MM.1S (cell line): ENCODE measurements at regions not wholly inside any gene's neighbourhood (a gene's known extent, or its start where the extent isn't known, plus 50 kb on each side); places are given as distances from the start of the nearest gene placed in this dataset.

ENCODE experiments used
- DNase-seq: peaks from one replicate; pipeline ENCODE4 v3.0.0-alpha.2; 2015
- H2AFZ ChIP-seq: fragments of 300-600 bp; sonication (generic); 2 replicates; pipeline ENCODE4 v1.6.0; 2016; ENCODE audit warnings: antibody characterized with exemption, low read length
- H3F3A ChIP-seq: fragments of 300-600 bp; sonication (generic); 2 replicates; pipeline ENCODE4 v1.6.1; 2016; ENCODE audit warnings: mild to moderate bottlenecking, antibody characterized with exemption, low read length, moderate library complexity, mixed read lengths; ENCODE audit not compliant: insufficient read depth
- H3K27ac ChIP-seq: fragments of 300-600 bp; sonication (generic); 2 replicates; pipeline ENCODE4 v1.5.1; 2016; ENCODE audit warnings: mild to moderate bottlenecking, low read length
- H3K27me3 ChIP-seq: fragments of 300-600 bp; sonication (generic); replicated peaks from 2 replicates; pipeline ENCODE4 v1.6.0; 2016; ENCODE audit warnings: low read length; ENCODE audit not compliant: insufficient read depth
- H3K36me3 ChIP-seq: fragments of 300-600 bp; sonication (generic); replicated peaks from 2 replicates; pipeline ENCODE4 v1.6.1; 2016; ENCODE audit warnings: mild to moderate bottlenecking, low read length, mixed read lengths; ENCODE audit not compliant: insufficient read depth
- H3K4me1 ChIP-seq: fragments of 300-600 bp; sonication (generic); 2 replicates; pipeline ENCODE4 v1.6.1; 2016; ENCODE audit warnings: low read length, mixed read lengths
- H3K4me2 ChIP-seq: fragments of 300-600 bp; sonication (generic); 2 replicates; pipeline ENCODE4 v1.6.0; 2016; ENCODE audit warnings: low read depth, low read length
- H3K4me3 ChIP-seq: fragments of 300-600 bp; sonication (generic); 2 replicates; pipeline ENCODE4 v1.5.1; 2016; ENCODE audit warnings: low read length, mixed read lengths
- H3K79me2 ChIP-seq: fragments of 300-600 bp; sonication (generic); 2 replicates; pipeline ENCODE4 v1.6.1; 2016; ENCODE audit warnings: mixed run types, low read length, mixed read lengths
- H3K9ac ChIP-seq: fragments of 300-600 bp; sonication (generic); 2 replicates; pipeline ENCODE4 v1.6.1; 2016; ENCODE audit warnings: low read length, mixed read lengths
- H3K9me2 ChIP-seq: fragments of 300-600 bp; sonication (generic); replicated peaks from 2 replicates; pipeline ENCODE4 v1.6.1; 2016; ENCODE audit warnings: mild to moderate bottlenecking, low read length, mixed read lengths; ENCODE audit not compliant: insufficient read depth
- H3K9me3 ChIP-seq: fragments of 300-600 bp; sonication (generic); replicated peaks from 2 replicates; pipeline ENCODE4 v1.6.1; 2016; ENCODE audit warnings: mild to moderate bottlenecking, low read length, mixed read lengths; ENCODE audit not compliant: insufficient read depth
- H4K20me1 ChIP-seq: fragments of 300-600 bp; sonication (generic); 2 replicates; pipeline ENCODE4 v1.6.1; 2016; ENCODE audit warnings: mild to moderate bottlenecking, low read length, moderate library complexity, mixed read lengths; ENCODE audit not compliant: insufficient read depth
- CTCF ChIP-seq: fragments of 300-600 bp; sonication (generic); IDR thresholded peaks from 2 replicates; pipeline ENCODE4 v1.5.1; 2016; ENCODE audit warnings: antibody characterized with exemption, low read length, mixed read lengths
- EZH2 ChIP-seq: fragments of 300-600 bp; sonication (generic); optimal IDR thresholded peaks from 2 replicates; pipeline ENCODE3; 2017; ENCODE audit warnings: low read depth, mild to moderate bottlenecking, antibody characterized with exemption, low read length, mixed read lengths
- EZH2phosphoT487 ChIP-seq: fragments of 300-600 bp; sonication (generic); IDR thresholded peaks from 2 replicates; pipeline ENCODE4 v1.6.1; 2018; ENCODE audit warnings: antibody characterized with exemption, low read length

DNA sequence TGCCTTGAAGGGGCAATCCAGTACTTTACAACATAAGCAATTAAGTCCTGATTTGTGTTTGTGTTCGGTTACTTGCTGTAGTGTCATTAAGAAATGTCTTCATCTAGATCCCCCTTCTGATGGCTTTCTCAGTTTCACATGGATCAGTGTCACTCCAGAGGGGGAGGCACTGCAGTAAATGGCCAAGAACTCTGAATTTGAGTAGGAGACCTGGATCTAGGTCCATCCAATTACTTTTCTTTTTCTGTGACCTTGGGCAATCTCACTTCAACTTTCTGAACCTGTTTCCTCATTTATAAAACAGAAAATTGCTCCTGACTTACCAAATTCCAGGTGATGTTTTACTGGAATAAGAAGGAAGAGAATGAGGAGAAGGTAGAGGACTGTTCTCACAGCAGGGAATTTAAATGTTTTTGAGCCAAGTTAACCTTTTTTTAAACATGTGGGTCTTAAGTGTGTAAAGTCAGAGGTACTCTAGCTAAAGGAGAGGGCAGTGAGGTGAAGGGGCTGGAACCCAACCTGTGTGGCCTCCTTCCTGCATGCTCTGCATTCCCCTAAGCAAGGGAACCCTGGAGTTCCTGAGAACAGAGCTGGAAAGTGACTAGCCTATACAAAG lies 285.5 kb downstream of the HACE1 start:
- H3K79me2 ChIP-seq, result no peaks in the 10 kb centered on the region

GRCh38 chr6:104573350-104573749 lies 286.4 kb downstream of the HACE1 start:
- no peak for DNase-seq
- Histone ChIP-seq H3K9me2 (no peaks in the 10 kb centered on the region), H3K4me1 (no peaks in the 10 kb centered on the region), H3K4me3 (no peak overlapping the region), H3K9me3 (no peaks in the 10 kb centered on the region), H3K4me2 (no peak overlapping the region), H3K9ac (no peak overlapping the region), H3K27ac (no peak overlapping the region), H3K27me3 (no peaks in the 10 kb centered on the region), H4K20me1 (no peaks in the 10 kb centered on the region), H3K79me2 (no peaks in the 10 kb centered on the region), H3K36me3 (no peaks in the 10 kb centered on the region), H3F3A (no peaks in the 10 kb centered on the region), H2AFZ (no peak overlapping the region)
- no peak for TF ChIP-seq EZH2
- TF ChIP-seq EZH2phosphoT487, result no peak
- TF ChIP-seq CTCF, result no peak

More for the DNA sequence above, 285.5 kb downstream of the HACE1 start:
- Histone ChIP-seq H2AFZ (no peak overlapping the region), H3K9ac (no peak overlapping the region), H3K4me1 (no peaks in the 10 kb centered on the region), H3K9me2 (no peaks in the 10 kb centered on the region), H3K36me3 (no peaks in the 10 kb centered on the region), H3K27ac (no peak overlapping the region), H4K20me1 (no peaks in the 10 kb centered on the region), H3F3A (no peaks in the 10 kb centered on the region), H3K27me3 (no peaks in the 10 kb centered on the region), H3K4me3 (no peak overlapping the region), H3K4me2 (no peak overlapping the region), H3K9me3 (no peaks in the 10 kb centered on the region)
- no peak for DNase-seq
- TF ChIP-seq CTCF, result no peak
- TF ChIP-seq EZH2, result no peak
- no peak for TF ChIP-seq EZH2phosphoT487

DNA sequence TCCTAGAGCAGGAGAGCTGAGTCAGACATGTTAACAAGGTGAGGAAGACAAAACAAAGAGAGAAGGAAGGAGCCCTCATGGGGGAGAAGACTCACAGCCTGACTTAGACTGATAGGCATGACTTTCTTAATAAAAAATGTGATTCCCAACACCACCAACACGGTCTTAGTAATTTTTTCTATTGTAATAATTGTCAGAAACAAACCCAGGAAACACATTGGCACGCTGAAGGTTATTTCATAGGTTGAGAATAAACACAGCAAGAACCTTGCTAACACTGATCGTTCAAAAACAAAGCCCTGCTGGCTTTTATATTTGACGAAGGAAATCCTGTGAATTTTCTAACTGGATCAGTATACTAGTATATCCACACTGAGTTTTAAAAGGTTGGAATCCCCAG lies 286.8 kb downstream of the HACE1 start:
- no peaks in the 10 kb centered on the region for H3K9me2 ChIP-seq
- no peaks in the 10 kb centered on the region for H3K79me2 ChIP-seq
- no peak overlapping the region for H3K4me3 ChIP-seq
- no peak overlapping the region for H3K27ac ChIP-seq
- H3K4me2 ChIP-seq, result no peak overlapping the region
- H3F3A ChIP-seq, result no peaks in the 10 kb centered on the region
- DNase-seq, result no peak
- no peaks in the 10 kb centered on the region for H4K20me1 ChIP-seq
- TF ChIP-seq CTCF (no peak), EZH2phosphoT487 (no peak), EZH2 (no peak)
- no peaks in the 10 kb centered on the region for H3K36me3 ChIP-seq
- H3K9ac ChIP-seq, result no peak overlapping the region
- no peaks in the 10 kb centered on the region for H3K4me1 ChIP-seq
- H2AFZ ChIP-seq, result no peak overlapping the region
- no peaks in the 10 kb centered on the region for H3K9me3 ChIP-seq
- no peaks in the 10 kb centered on the region for H3K27me3 ChIP-seq
